ENCODE measurements at regions not wholly inside any gene's neighbourhood (a gene's known extent, or its start where the extent isn't known, plus 50 kb on each side); places are given as distances from the start of the nearest gene placed in this dataset.
"Not testable (repeated sequence)": the region's sequence is repeated elsewhere in the genome, so short reads cannot be mapped to it uniquely, and the experiment has no call there.

GRCh38 chr3:75429561-75430220 lies 234.4 kb upstream of the FRG2C start:
- H3K9me3 Mint-ChIP-seq (ENCODE audit: low read depth); H3K4me3 Mint-ChIP-seq (ENCODE audit: unreplicated experiment); H3K27me3 Mint-ChIP-seq (ENCODE audit: low read depth); DNase-seq (ENCODE audit: low spot score); H3K36me3 Mint-ChIP-seq (ENCODE audit: low read depth): not testable (repeated sequence)
- H3K4me1 Mint-ChIP-seq (ENCODE audit: low read depth): peaks cover 33% of the 10 kb centered on the region
- H3K27ac Mint-ChIP-seq (ENCODE audit: unreplicated experiment): peak overlapping the region; percentile 61
- TF ChIP-seq CTCF (IDR thresholded peaks at IDR 0.05): peak; percentile 93

- not testable (repeated sequence) for H3K27ac Mint-ChIP-seq (ENCODE audit: unreplicated experiment); H3K4me3 Mint-ChIP-seq (ENCODE audit: unreplicated experiment); DNase-seq (ENCODE audit: low spot score); H3K9me3 Mint-ChIP-seq (ENCODE audit: low read depth); H3K27me3 Mint-ChIP-seq (ENCODE audit: low read depth); H3K36me3 Mint-ChIP-seq (ENCODE audit: low read depth)
- H3K4me1 Mint-ChIP-seq (ENCODE audit: low read depth): peaks cover 33% of the 10 kb centered on the region
Measured at GRCh38 chr3:75430406-75430805, 233.7 kb upstream of the FRG2C start.

- not testable (repeated sequence) for H3K9me3 Mint-ChIP-seq (ENCODE audit: low read depth); H3K4me3 Mint-ChIP-seq (ENCODE audit: unreplicated experiment); H3K27me3 Mint-ChIP-seq (ENCODE audit: low read depth); DNase-seq (ENCODE audit: low spot score); H3K36me3 Mint-ChIP-seq (ENCODE audit: low read depth)
- Mint-ChIP-seq H3K4me1 (ENCODE audit: low read depth) (peaks cover 34% of the 10 kb centered on the region), H3K27ac (ENCODE audit: unreplicated experiment) (peak overlapping the region; percentile 49)
Measured at GRCh38 chr3:75431120-75431519, 233.0 kb upstream of the FRG2C start.

- H3K36me3 Mint-ChIP-seq (ENCODE audit: low read depth): not testable (repeated sequence)
Measured at GRCh38 chr3:75432466-75432865, 231.7 kb upstream of the FRG2C start.

GRCh38 chr3:75432885-75433284 lies 231.2 kb upstream of the FRG2C start:
- peaks cover 37% of the 10 kb centered on the region for H3K4me1 Mint-ChIP-seq (ENCODE audit: low read depth)
- not testable (repeated sequence) for H3K4me3 Mint-ChIP-seq (ENCODE audit: unreplicated experiment); H3K36me3 Mint-ChIP-seq (ENCODE audit: low read depth); H3K9me3 Mint-ChIP-seq (ENCODE audit: low read depth); DNase-seq (ENCODE audit: low spot score); H3K27me3 Mint-ChIP-seq (ENCODE audit: low read depth)
- H3K27ac Mint-ChIP-seq (ENCODE audit: unreplicated experiment): peak overlapping the region; percentile 94

More at GRCh38 chr3:75432466-75432865, 231.7 kb upstream of the FRG2C start:
- not testable (repeated sequence) for H3K4me3 Mint-ChIP-seq (ENCODE audit: unreplicated experiment); H3K9me3 Mint-ChIP-seq (ENCODE audit: low read depth); H3K27me3 Mint-ChIP-seq (ENCODE audit: low read depth); DNase-seq (ENCODE audit: low spot score)
- Mint-ChIP-seq H3K4me1 (ENCODE audit: low read depth) (peaks cover 37% of the 10 kb centered on the region), H3K27ac (ENCODE audit: unreplicated experiment) (peak overlapping the region; percentile 94)

GRCh38 chr3:75433295-75433694 lies 230.8 kb upstream of the FRG2C start:
- not testable (repeated sequence) for H3K27me3 Mint-ChIP-seq (ENCODE audit: low read depth); DNase-seq (ENCODE audit: low spot score); H3K9me3 Mint-ChIP-seq (ENCODE audit: low read depth); H3K36me3 Mint-ChIP-seq (ENCODE audit: low read depth)
- Mint-ChIP-seq H3K4me3 (ENCODE audit: unreplicated experiment) (peak overlapping the region; percentile 22), H3K27ac (ENCODE audit: unreplicated experiment) (peak overlapping the region; percentile 94), H3K4me1 (ENCODE audit: low read depth) (peaks cover 37% of the 10 kb centered on the region)

- not testable (repeated sequence) for H3K27me3 Mint-ChIP-seq (ENCODE audit: low read depth); H3K9me3 Mint-ChIP-seq (ENCODE audit: low read depth); DNase-seq (ENCODE audit: low spot score); H3K36me3 Mint-ChIP-seq (ENCODE audit: low read depth)
- peak overlapping the region; percentile 91 for H3K4me3 Mint-ChIP-seq (ENCODE audit: unreplicated experiment)
- H3K4me1 Mint-ChIP-seq (ENCODE audit: low read depth): peaks cover 32% of the 10 kb centered on the region
- peak overlapping the region; percentile 90 for H3K27ac Mint-ChIP-seq (ENCODE audit: unreplicated experiment)
Measured at GRCh38 chr3:75434276-75434912, 229.7 kb upstream of the FRG2C start.

- peak overlapping the region; percentile 99 for H3K27ac Mint-ChIP-seq (ENCODE audit: unreplicated experiment)
- not testable (repeated sequence) for H3K9me3 Mint-ChIP-seq (ENCODE audit: low read depth); H3K36me3 Mint-ChIP-seq (ENCODE audit: low read depth); H3K27me3 Mint-ChIP-seq (ENCODE audit: low read depth)
- peak; percentile 99 for DNase-seq (ENCODE audit: low spot score)
- peak overlapping the region; percentile 91 for H3K4me3 Mint-ChIP-seq (ENCODE audit: unreplicated experiment)
- H3K4me1 Mint-ChIP-seq (ENCODE audit: low read depth): peaks cover 28% of the 10 kb centered on the region
Measured at GRCh38 chr3:75434913-75435793, 229.0 kb upstream of the FRG2C start.

GRCh38 chr3:75435794-75436400 lies 228.2 kb upstream of the FRG2C start:
- H3K4me1 Mint-ChIP-seq (ENCODE audit: low read depth): peaks cover 28% of the 10 kb centered on the region
- not testable (repeated sequence) for H3K9me3 Mint-ChIP-seq (ENCODE audit: low read depth); H3K36me3 Mint-ChIP-seq (ENCODE audit: low read depth); H3K27me3 Mint-ChIP-seq (ENCODE audit: low read depth); DNase-seq (ENCODE audit: low spot score)
- H3K27ac Mint-ChIP-seq (ENCODE audit: unreplicated experiment): peak overlapping the region; percentile 99
- peak overlapping the region; percentile 91 for H3K4me3 Mint-ChIP-seq (ENCODE audit: unreplicated experiment)

- not testable (repeated sequence) for H3K27me3 Mint-ChIP-seq (ENCODE audit: low read depth); H3K36me3 Mint-ChIP-seq (ENCODE audit: low read depth); H3K4me3 Mint-ChIP-seq (ENCODE audit: unreplicated experiment); H3K9me3 Mint-ChIP-seq (ENCODE audit: low read depth); H3K4me1 Mint-ChIP-seq (ENCODE audit: low read depth); DNase-seq (ENCODE audit: low spot score); H3K27ac Mint-ChIP-seq (ENCODE audit: unreplicated experiment)
Measured at GRCh38 chr3:75440986-75441385, 223.1 kb upstream of the FRG2C start.

- not testable (repeated sequence) for H3K27ac Mint-ChIP-seq (ENCODE audit: unreplicated experiment); H3K27me3 Mint-ChIP-seq (ENCODE audit: low read depth); H3K4me3 Mint-ChIP-seq (ENCODE audit: unreplicated experiment); DNase-seq (ENCODE audit: low spot score); H3K4me1 Mint-ChIP-seq (ENCODE audit: low read depth); H3K9me3 Mint-ChIP-seq (ENCODE audit: low read depth); H3K36me3 Mint-ChIP-seq (ENCODE audit: low read depth)
Measured at GRCh38 chr3:75444634-75445033, 219.5 kb upstream of the FRG2C start.

All from chondrocyte (in vitro differentiated cells).